Loucy (cell line): ENCODE measurements at regions not wholly inside any gene's neighbourhood (a gene's known extent, or its start where the extent isn't known, plus 50 kb on each side); places are given as distances from the start of the nearest gene placed in this dataset.

Experiments used
- CTCF ChIP-seq: fragments of 200-600 bp; sonication (generic); conservative IDR thresholded peaks from 2 replicates; pipeline ENCODE4 v1.5.1; 2014; ENCODE audit warnings: mild to moderate bottlenecking, antibody characterized with exemption, low read length
- EZH2phosphoT487 ChIP-seq: fragments of 200-600 bp; IDR thresholded peaks from 2 replicates; pipeline ENCODE4 v1.6.1; 2018; ENCODE audit warnings: antibody characterized with exemption, mild to moderate bottlenecking, moderate library complexity, borderline replicate concordance

GRCh38 chr4:130668859-130669258 lies 1572.9 kb downstream of the C4orf33 start:
- TF ChIP-seq CTCF (no peak), EZH2phosphoT487 (no peak)
